ENCODE measurements at regions not wholly inside any gene's neighbourhood (a gene's known extent, or its start where the extent isn't known, plus 50 kb on each side); places are given as distances from the start of the nearest gene placed in this dataset.

- Histone ChIP-seq H3K4me1 (ENCODE audit: insufficient read depth, low read length) (peaks cover 4% of the 10 kb centered on the region; the same call in 1 of the 2 replicates), H3K27me3 (ENCODE audit: insufficient read depth, low read length) (no peaks in the 10 kb centered on the region), H3K27ac (ENCODE audit: low read length) (no peak overlapping the region), H3K36me3 (ENCODE audit: insufficient read depth, low read depth, low read length) (no peaks in the 10 kb centered on the region), H3K4me3 (ENCODE audit: low read length) (no peak overlapping the region), H3K9ac (ENCODE audit: low read depth, low read length) (no peak overlapping the region), H3K9me3 (ENCODE audit: insufficient read depth, low read depth, low read length) (no peaks in the 10 kb centered on the region)
These were observed 54.0 kb upstream of the SPATS2L start for GRCh38 chr2:200252265-200253067.

GRCh38 chr2:200253639-200254038 lies 52.9 kb upstream of the SPATS2L start:
- H3K4me1 ChIP-seq (ENCODE audit: insufficient read depth, low read length), result peaks cover 4% of the 10 kb centered on the region; the same call in 1 of the 2 replicates
- H3K9ac ChIP-seq (ENCODE audit: low read depth, low read length), result no peak overlapping the region
- H3K27ac ChIP-seq (ENCODE audit: low read length), result no peak overlapping the region
- no peaks in the 10 kb centered on the region for H3K27me3 ChIP-seq (ENCODE audit: insufficient read depth, low read length)
- H3K4me3 ChIP-seq (ENCODE audit: low read length), result no peak overlapping the region
- no peaks in the 10 kb centered on the region for H3K9me3 ChIP-seq (ENCODE audit: insufficient read depth, low read depth, low read length)
- H3K36me3 ChIP-seq (ENCODE audit: insufficient read depth, low read depth, low read length), result no peaks in the 10 kb centered on the region

- no peaks in the 10 kb centered on the region for H3K36me3 ChIP-seq (ENCODE audit: insufficient read depth, low read depth, low read length)
- no peak overlapping the region for H3K27ac ChIP-seq (ENCODE audit: low read length)
- H3K9ac ChIP-seq (ENCODE audit: low read depth, low read length), result no peak overlapping the region
- H3K4me1 ChIP-seq (ENCODE audit: insufficient read depth, low read length), result peaks cover 4% of the 10 kb centered on the region; the same call in 1 of the 2 replicates
- no peaks in the 10 kb centered on the region for H3K9me3 ChIP-seq (ENCODE audit: insufficient read depth, low read depth, low read length)
- H3K4me3 ChIP-seq (ENCODE audit: low read length), result no peak overlapping the region
- H3K27me3 ChIP-seq (ENCODE audit: insufficient read depth, low read length), result no peaks in the 10 kb centered on the region
These were observed 51.7 kb upstream of the SPATS2L start for GRCh38 chr2:200254773-200255172.

DNA sequence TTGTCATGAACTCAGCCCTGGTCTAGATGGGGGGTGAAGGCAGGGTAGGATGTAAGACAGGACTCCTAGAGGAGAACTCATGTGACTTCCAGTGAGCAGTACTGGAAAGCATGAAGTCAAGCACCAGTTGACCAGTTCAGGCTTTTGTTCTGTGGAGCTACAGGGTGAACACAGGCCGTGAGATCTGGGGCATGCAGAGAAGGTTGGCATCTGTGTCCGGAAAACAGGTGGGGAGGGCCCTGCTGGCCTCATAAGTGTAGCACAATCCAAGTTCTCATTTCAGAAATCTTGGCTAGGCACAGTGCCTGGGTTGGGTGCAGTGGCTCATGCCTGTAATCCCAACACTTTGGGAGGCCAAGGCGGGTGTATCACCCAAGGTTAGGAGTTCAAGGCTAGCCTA lies 50.9 kb upstream of the SPATS2L start:
- Histone ChIP-seq H3K36me3 (ENCODE audit: insufficient read depth, low read depth, low read length) (no peaks in the 10 kb centered on the region), H3K4me3 (ENCODE audit: low read length) (no peak overlapping the region), H3K27ac (ENCODE audit: low read length) (no peak overlapping the region), H3K4me1 (ENCODE audit: insufficient read depth, low read length) (peaks cover 4% of the 10 kb centered on the region; the same call in 1 of the 2 replicates), H3K9ac (ENCODE audit: low read depth, low read length) (no peak overlapping the region), H3K9me3 (ENCODE audit: insufficient read depth, low read depth, low read length) (no peaks in the 10 kb centered on the region), H3K27me3 (ENCODE audit: insufficient read depth, low read length) (no peaks in the 10 kb centered on the region)

All from iPS-20b (cell line).